Right cardiac atrium (tissue), 5 donors: ENCODE measurements at regions not wholly inside any gene's neighbourhood (a gene's known extent, or its start where the extent isn't known, plus 50 kb on each side); places are given as distances from the start of the nearest gene placed in this dataset.

Experiments
- ATAC-seq, 2 donors: fragments of 200-7000 bp; cut with Tn5 transposase; one replicate each; pipeline versions ENCODE4 v1.8.0 to v1.9.1; 2020; ENCODE audit warnings: moderate library complexity in 2 of 2, mild to moderate bottlenecking in 1 of 2
- DNase-seq, 3 donors: peaks; one replicate each; pipeline ENCODE4 v3.0.0-alpha.2; 2020
- H3K27ac ChIP-seq: one replicate; pipeline ENCODE4 v1.5.1; 2013; ENCODE audit warnings: mild to moderate bottlenecking, low read length, control low read depth, moderate library complexity
- H3K27me3 ChIP-seq: one replicate; pipeline ENCODE4 v1.6.1; 2013; ENCODE audit not compliant: control insufficient read depth, insufficient read depth
- H3K4me1 ChIP-seq: one replicate; pipeline ENCODE4 v1.6.1; 2013; ENCODE audit warnings: low read length; ENCODE audit not compliant: control insufficient read depth, insufficient read depth
- H3K4me3 ChIP-seq: one replicate; pipeline ENCODE4 v1.5.1; 2013; ENCODE audit warnings: low read length, control low read depth
- H3K9me3 ChIP-seq: one replicate; pipeline ENCODE4 v1.6.1; 2013; ENCODE audit warnings: low read length; ENCODE audit not compliant: control insufficient read depth
- WGBS: extraction: QIAGEN DNeasy Blood & Tissue Kit; methylation state at CpG from one replicate; pipeline ENCODE4 v1.1.7; 2013; 5-methylcytosine and 5-hydroxymethylcytosine counted together
- intact Hi-C, 4 donors: fragments of 100-400 bp; cut with DNase I; formaldehyde crosslinking; loops; one replicate each; pipeline versions ENCODE4 v1.11.0 to v1.14.0; 2022 to 2023
- donor health status: healthy with polysubstance abuse.
- donor health status: DM: no; HTN: yes; CAD: no.
- donor health status: DM: no; HTN: no; CAD: no.
- donor health status: DM: no; HTN: yes; CAD: no; lungs with severe emphysema.
- donor health status: DM: yes; HTN: yes; CAD: no.

DNA sequence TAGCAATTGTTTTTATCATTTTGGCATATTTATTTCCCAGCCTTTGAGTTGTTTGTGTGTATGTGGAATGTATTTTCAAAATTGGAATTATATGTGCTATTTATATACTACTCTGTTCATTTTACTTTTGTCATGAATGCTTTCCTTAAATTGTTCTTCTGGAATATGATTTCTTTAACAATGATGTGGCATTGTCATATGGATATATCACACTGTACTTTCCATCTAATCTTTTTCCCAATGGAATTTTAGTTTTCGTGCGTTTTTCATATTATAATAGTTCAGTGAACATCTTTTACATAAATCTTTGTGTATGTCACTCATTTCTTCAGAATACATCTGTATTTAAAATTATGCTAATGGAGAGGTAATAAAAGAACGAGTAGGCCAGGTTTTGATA is 980.1 kb upstream of the WWC1 start:
- H3K4me3 ChIP-seq = no peak overlapping the region
- no peaks in the 10 kb centered on the region for H3K27me3 ChIP-seq
- no peaks in the 10 kb centered on the region for H3K4me1 ChIP-seq
- no peaks in the 10 kb centered on the region for H3K9me3 ChIP-seq
- H3K27ac ChIP-seq = no peak overlapping the region
- 79% methylated on average over 3 of the region's 3 CpGs for WGBS
- no peak for DNase-seq
- intact Hi-C loops = no loop called here
- ATAC-seq = no peak

DNA sequence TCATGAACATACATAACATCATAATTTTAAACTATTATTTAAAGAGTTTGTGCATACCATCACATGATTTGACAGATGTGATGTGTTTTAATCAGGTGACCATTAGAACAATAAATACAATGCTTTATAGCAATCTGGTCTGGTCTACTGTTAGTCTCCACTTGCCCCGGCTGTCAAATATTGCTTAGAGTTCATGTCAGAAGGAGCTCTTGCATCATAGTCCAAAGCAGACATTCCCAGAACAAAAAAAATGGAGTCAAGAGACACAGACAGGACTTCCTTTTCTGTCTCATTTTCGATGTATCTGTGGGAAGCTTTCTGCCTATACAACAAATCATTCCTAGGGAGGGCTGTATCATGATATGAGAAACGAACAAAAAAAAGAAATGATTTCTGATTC is 979.2 kb upstream of the WWC1 start:
- H3K4me1 ChIP-seq = no peaks in the 10 kb centered on the region
- WGBS = 67% methylated on average over 3 of the region's 3 CpGs

DNA sequence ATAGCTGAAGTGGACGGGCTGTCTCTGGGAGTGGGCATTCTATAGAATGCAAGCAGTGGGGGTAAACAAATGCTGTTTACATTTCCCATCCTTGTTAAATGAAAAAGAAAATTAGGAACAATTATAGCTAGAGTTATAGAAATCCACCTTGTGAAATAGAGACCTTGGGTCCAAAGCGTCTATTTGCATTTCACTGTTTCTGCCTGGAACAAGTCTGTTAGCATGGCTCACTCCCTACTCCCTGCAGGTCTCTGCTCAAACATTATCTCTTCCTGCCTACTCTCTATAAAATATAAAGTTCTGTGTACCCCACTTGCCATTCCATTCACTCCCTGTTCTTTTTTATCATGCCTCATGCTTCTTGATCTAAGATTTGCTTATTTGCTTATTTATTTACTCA is 975.7 kb upstream of the WWC1 start:
- H3K4me1 ChIP-seq = no peaks in the 10 kb centered on the region
- ATAC-seq (no peak), DNase-seq (no peak)
- no peak overlapping the region for H3K4me3 ChIP-seq
- intact Hi-C loops = no loop called here
- no peaks in the 10 kb centered on the region for H3K9me3 ChIP-seq
- H3K27ac ChIP-seq = no peak overlapping the region
- no peaks in the 10 kb centered on the region for H3K27me3 ChIP-seq
- WGBS = 87% methylated on average over 2 of the region's 2 CpGs

More for the DNA sequence above, 979.2 kb upstream of the WWC1 start:
- Histone ChIP-seq H3K9me3 (no peaks in the 10 kb centered on the region), H3K27me3 (no peaks in the 10 kb centered on the region), H3K27ac (no peak overlapping the region), H3K4me3 (no peak overlapping the region)
- ATAC-seq = no peak
- DNase-seq = no peak
- intact Hi-C loops = no loop called here

DNA sequence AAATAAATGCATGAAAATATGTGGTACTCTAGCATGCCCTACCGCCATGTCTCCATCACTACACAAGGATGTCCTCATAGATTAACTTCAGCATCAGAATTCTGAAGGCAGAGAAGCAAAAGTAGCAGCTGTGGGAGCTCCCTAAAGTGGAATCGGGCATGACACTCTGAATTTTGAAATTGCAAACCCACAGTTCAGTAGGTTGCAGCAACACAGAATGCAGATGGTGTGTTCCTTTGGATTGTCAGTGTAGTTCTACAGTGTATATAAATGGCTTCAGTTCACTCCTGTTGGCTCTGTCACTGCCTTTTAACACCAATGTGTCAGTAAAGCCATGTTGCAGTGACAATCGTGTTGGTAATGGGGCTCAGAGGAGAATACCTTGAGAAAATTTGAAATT is 973.6 kb upstream of the WWC1 start:
- ATAC-seq = no peak
- intact Hi-C loops = no loop called here
- no peaks in the 10 kb centered on the region for H3K4me1 ChIP-seq
- DNase-seq = no peak
- H3K27me3 ChIP-seq = no peaks in the 10 kb centered on the region
- 72% methylated on average over 3 of the region's 3 CpGs for WGBS
- H3K4me3 ChIP-seq = no peak overlapping the region
- H3K9me3 ChIP-seq = no peaks in the 10 kb centered on the region
- no peak overlapping the region for H3K27ac ChIP-seq

DNA sequence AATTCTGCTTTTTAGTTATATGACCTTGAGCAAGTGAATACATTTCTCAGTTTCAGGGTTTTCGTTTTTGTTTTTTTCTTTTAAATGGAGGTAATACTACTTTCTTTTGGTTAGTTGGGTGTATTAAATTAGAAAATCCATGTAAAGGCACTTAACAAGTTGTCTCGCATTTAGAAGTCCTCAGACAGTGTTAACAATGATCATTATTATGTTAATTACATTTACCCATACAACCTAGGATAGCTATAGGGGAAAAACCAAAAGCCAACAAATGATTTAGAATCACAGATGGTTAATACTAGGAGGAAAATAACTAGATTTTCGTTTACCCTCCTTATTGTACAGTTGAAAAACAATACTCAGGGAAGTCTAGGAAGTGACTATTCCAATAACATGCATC is 972.2 kb upstream of the WWC1 start:
- 71% methylated on average over 3 of the region's 3 CpGs for WGBS
- DNase-seq (no peak), ATAC-seq (no peak)
- Histone ChIP-seq H3K27me3 (no peaks in the 10 kb centered on the region), H3K9me3 (no peaks in the 10 kb centered on the region), H3K4me3 (no peak overlapping the region), H3K4me1 (no peaks in the 10 kb centered on the region), H3K27ac (no peak overlapping the region)
- intact Hi-C loops = no loop called here

DNA sequence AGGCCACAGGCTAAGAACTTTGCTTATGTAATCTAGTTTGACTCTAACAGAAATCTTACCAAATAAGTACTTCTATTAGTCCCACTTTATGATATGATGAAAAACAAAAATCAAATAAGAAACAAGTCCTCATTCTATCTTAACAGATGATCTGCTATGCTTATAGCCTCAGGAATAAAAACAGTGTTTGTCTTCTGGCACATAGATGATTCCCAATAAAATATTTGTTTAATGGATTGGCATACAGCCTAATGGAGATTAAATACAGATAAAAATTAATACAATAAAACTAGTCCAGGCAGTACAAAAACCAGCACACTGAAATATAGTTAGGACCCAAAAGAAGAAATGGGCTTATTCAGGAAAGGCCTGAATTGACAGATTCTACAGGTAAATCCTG is 971.4 kb upstream of the WWC1 start:
- ATAC-seq (no peak), DNase-seq (no peak)
- Histone ChIP-seq H3K4me1 (no peaks in the 10 kb centered on the region), H3K4me3 (no peak overlapping the region), H3K27ac (no peak overlapping the region), H3K27me3 (no peaks in the 10 kb centered on the region), H3K9me3 (no peaks in the 10 kb centered on the region)
- intact Hi-C loops = no loop called here

DNA sequence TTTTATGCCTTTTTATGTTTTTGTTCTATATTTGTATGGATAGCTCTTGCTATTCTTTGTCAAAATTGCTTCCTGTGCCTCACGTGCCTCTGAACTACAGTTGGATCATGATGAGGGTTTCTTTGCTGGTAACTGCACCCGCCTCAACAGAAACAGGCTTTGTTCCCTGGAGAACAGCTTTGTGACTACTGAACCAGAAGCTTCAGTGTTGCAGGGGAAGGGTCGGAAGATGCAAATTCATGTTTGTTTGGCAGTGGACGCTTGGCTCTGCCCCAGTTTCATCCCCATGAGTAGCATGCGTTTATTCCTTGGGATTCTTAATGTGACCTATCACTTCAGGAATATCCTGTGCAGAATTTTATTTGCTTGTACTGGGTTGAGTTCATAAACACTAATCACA is 959.1 kb upstream of the WWC1 start:
- intact Hi-C loops = no loop called here
- Histone ChIP-seq H3K27me3 (no peaks in the 10 kb centered on the region), H3K4me3 (no peak overlapping the region), H3K27ac (no peak overlapping the region), H3K9me3 (no peaks in the 10 kb centered on the region), H3K4me1 (no peaks in the 10 kb centered on the region)
- DNase-seq (no peak), ATAC-seq (no peak)
- WGBS = 61% methylated on average over 5 of the region's 5 CpGs

DNA sequence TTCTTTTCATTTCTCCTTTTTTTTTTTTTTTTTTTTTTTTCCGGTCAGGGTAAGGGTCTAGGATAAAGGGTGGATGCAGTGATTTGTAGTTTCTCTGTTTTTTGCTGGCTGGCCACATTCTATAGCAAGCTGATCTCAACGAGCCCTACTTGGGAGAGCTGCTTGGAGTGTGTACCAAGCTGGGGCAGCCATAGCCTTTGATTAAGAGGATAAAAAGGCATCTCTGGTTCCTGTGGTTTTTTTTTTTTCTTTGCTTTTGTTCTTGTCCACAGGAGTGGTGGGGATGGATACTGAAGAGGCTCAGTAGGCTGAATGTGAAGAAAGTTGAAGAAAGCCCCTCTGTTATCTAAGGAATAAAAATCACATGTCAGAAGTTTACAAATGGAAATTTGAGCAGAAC is 955.3 kb upstream of the WWC1 start:
- H3K4me1 ChIP-seq = no peaks in the 10 kb centered on the region
- WGBS = 80% methylated on average over 2 of the region's 2 CpGs

DNA sequence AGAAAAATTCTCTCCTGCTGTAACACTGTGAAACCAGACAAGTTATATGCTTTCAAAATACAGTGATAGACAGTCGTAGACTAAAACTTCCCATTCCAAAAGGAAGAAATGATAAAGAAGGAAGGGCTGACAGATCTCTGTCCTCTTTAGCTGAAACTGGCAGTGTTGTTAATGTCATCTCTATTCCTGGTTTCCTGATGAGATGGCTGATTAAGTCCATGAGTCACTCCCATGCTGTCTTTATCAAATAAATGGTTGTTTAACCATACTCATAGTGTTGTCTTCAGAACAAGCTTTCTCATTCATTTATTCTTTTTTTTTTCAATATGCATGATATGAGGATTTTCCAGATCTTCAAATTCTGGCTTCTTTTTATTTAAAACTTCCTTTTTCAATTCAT is 952.2 kb upstream of the WWC1 start:
- Histone ChIP-seq H3K9me3 (no peaks in the 10 kb centered on the region), H3K4me3 (no peak overlapping the region), H3K4me1 (no peaks in the 10 kb centered on the region), H3K27ac (no peak overlapping the region), H3K27me3 (no peaks in the 10 kb centered on the region)
- DNase-seq (no peak), ATAC-seq (no peak)
- intact Hi-C loops = no loop called here
- WGBS = 61% methylated on average over 1 of the region's 1 CpG

More for the DNA sequence above, 955.3 kb upstream of the WWC1 start:
- DNase-seq = no peak
- Histone ChIP-seq H3K27ac (no peak overlapping the region), H3K9me3 (no peaks in the 10 kb centered on the region), H3K27me3 (no peaks in the 10 kb centered on the region), H3K4me3 (no peak overlapping the region)
- no peak for ATAC-seq
- intact Hi-C loops = no loop called here

DNA sequence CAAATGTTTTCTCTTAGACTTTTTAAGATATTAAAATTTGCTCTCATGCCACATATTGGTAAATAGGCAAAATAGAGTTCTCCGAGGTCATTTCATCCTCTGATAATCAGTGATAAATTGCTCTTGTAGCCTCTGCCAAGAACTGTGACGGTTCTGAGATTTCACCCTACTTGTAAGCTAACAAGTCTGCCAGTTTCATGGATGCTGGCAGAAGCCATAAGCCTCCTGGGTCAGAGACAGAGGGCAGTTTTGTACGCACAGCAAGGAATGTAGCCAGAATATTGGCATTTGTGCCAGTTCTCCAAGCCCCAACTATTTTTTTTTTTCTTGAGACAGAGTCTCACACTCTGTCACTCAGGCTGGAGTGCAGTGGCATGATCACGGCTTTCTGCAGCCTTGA is 945.0 kb upstream of the WWC1 start:
- no peak for ATAC-seq

DNA sequence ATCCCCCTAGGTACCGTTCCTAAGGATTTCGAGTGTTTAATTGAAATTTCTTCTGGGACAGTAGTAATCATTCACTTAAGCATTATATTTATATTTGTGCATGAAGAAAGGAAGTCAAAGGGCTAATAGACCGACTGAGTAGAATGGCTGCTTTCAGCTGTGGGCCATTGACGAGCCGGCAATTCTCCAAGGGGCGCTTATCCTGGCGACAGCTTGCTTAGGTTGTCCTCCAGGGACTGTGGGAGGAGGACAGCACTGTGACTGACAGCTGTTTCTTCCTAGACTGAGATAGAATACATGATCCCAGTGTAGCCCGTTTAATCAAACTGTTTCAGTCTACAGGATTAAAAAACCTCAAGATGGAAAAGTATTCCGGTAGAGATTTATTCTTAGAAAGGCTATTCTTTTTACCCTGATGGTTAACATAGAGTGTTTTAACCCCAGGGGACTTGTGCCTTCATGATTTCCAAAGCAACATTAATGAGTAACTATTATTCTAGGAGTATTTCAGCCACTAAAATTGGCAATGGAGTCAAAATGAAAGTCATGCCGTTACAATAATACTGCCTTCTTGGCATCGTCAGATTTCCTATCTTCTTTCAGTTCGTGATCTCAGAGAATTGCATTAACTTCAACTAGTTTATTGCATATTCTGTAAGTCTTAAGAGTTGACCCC is 943.1 kb upstream of the WWC1 start:
- no peak for ATAC-seq
- 67% methylated on average over 12 of the region's 12 CpGs for WGBS
- intact Hi-C loops = no loop called here

More for the DNA sequence above, 945.0 kb upstream of the WWC1 start:
- intact Hi-C loops = no loop called here
- DNase-seq = no peak
- no peak overlapping the region for H3K4me3 ChIP-seq
- 53% methylated on average over 4 of the region's 4 CpGs for WGBS
- no peak overlapping the region for H3K27ac ChIP-seq
- H3K27me3 ChIP-seq = no peaks in the 10 kb centered on the region
- H3K4me1 ChIP-seq = no peaks in the 10 kb centered on the region
- H3K9me3 ChIP-seq = no peaks in the 10 kb centered on the region

DNA sequence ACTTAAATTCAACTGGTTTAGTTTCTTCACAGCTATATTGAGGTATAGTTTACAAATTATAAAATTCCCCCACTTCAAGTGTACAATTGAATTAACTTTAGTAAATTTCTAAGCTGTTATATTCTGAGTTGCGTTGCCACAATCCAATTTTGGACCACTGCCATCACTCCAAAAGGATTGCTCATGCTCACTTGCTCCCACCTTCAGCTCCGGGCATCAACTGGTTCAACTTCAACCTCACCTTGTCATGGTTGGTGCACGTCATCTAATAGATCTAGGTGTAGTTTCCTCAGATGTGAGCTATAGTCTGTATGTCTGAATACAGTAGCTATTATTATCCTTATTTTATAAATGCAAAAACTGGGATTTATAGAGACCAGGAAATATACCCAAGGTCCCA is 942.5 kb upstream of the WWC1 start:
- H3K4me3 ChIP-seq = no peak overlapping the region
- intact Hi-C loops = no loop called here
- no peaks in the 10 kb centered on the region for H3K9me3 ChIP-seq
- DNase-seq (no peak), ATAC-seq (no peak)
- no peaks in the 10 kb centered on the region for H3K4me1 ChIP-seq
- 82% methylated on average over 3 of the region's 3 CpGs for WGBS
- no peaks in the 10 kb centered on the region for H3K27me3 ChIP-seq
- no peak overlapping the region for H3K27ac ChIP-seq

More for the DNA sequence above, 943.1 kb upstream of the WWC1 start:
- H3K9me3 ChIP-seq = no peaks in the 10 kb centered on the region
- no peak overlapping the region for H3K27ac ChIP-seq
- no peaks in the 10 kb centered on the region for H3K4me1 ChIP-seq
- H3K4me3 ChIP-seq = no peak overlapping the region
- no peaks in the 10 kb centered on the region for H3K27me3 ChIP-seq
- DNase-seq = no peak
